Astrocyte of the spinal cord (primary cell): ENCODE measurements at regions not wholly inside any gene's neighbourhood (a gene's known extent, or its start where the extent isn't known, plus 50 kb on each side); places are given as distances from the start of the nearest gene placed in this dataset.

ENCODE experiments used
- DNase-seq: peaks from one replicate; pipeline ENCODE4 v3.0.0; 2011; ENCODE audit warnings: low read depth, low spot score
- H3K4me3 ChIP-seq: 2 replicates; pipeline ENCODE4 v1.5.1; 2011; ENCODE audit warnings: low read depth, mild to moderate bottlenecking, low read length, moderate library complexity
- in situ Hi-C: cut with HindIII; loops from 2 replicates; pipeline ENCODE4 v1.10.0; 2017; ENCODE audit warnings: low sequenced_read_pairs
- TF ChIP-seq, protein P1 (sequence below): IDR thresholded peaks from 2 replicates; pipeline ENCODE4 v1.5.1; 2012; ENCODE audit warnings: low read depth, mild to moderate bottlenecking, low read length, inconsistent platforms

DNA sequence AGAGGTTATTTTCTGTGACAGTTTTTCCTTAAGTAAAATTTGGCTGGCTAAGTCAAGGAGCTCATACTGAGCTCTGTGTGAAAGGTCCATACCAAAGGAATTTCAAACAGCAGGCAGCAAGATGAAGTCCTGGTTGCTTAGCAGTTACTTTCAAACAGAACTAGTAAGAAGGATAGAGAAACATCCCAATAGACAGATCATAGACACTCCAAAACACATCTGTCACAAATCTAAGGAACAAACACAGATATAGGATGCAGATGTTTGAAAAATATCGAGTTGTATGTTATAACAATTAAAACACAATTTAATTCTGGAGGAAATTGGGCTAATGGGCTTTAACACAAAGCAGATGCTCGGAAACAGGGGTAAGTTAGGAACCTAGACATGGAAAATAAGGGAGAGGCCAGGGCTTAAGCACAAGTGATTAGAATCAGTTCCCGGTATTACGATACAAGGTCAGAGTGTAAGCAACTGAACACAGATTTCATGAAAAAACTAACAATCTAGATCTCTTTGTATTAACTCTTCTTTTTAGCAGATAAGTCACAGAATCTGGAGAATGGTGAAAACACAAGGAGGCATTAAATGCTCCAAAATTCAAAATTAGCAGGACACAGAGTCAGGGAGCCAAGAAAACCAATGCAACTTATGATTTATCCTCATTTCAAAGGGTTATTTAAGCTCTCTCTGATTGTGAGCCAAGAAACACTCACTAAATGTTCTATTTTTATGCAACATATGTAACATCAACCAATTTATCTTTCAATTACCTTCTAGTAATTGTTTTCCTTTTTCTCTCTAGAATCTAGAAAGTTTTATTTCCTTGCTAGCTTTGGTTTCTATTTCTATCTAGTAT is 1992.9 kb upstream of the PCDH20 start:
- H3K4me3 ChIP-seq = no peak overlapping the region
- DNase-seq = peak; percentile 88
- in situ Hi-C loops = no loop called here
- TF ChIP-seq, protein P1, sequence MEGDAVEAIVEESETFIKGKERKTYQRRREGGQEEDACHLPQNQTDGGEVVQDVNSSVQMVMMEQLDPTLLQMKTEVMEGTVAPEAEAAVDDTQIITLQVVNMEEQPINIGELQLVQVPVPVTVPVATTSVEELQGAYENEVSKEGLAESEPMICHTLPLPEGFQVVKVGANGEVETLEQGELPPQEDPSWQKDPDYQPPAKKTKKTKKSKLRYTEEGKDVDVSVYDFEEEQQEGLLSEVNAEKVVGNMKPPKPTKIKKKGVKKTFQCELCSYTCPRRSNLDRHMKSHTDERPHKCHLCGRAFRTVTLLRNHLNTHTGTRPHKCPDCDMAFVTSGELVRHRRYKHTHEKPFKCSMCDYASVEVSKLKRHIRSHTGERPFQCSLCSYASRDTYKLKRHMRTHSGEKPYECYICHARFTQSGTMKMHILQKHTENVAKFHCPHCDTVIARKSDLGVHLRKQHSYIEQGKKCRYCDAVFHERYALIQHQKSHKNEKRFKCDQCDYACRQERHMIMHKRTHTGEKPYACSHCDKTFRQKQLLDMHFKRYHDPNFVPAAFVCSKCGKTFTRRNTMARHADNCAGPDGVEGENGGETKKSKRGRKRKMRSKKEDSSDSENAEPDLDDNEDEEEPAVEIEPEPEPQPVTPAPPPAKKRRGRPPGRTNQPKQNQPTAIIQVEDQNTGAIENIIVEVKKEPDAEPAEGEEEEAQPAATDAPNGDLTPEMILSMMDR = no peak

DNA sequence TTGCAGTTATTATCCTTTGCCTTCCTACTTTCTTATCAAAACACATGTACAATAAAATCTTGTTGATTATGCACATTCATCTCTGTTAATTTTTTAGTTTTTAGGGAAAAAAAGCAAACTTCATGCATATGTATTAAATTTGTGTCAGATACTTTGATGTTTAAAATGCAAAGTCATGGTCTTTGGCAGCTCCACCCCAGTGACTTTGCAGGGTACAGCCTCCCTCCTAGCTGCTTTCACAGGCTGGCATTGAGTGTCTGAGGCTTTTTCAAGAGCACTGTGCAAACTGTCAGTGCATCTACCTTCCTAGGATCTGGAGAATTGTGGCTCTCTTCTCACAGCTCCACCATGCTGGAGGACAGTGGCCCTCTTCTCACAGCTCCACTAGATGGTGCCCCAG is 1988.1 kb upstream of the PCDH20 start:
- DNase-seq = no peak
- H3K4me3 ChIP-seq = no peak overlapping the region
- in situ Hi-C loops = no loop called here
- TF ChIP-seq, protein P1 = no peak

DNA sequence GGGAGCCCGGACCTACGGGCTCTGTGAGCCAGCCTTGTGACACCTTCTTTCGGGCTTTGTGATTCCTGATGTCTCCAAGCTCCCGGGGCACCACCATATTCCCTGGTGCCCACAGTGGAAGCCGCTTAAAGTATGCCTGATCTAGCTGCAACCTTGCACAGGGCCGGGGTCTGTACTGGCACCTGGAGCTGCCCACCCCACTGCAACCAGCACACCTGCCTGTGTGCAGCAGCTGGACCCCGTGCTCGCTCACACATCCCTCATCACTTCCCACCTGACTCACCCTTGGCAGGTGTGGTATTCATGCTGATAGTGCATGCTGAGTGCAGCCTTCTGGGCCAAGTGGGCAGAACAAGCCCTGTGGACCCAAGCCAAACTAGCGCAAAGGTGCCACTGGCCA is 1981.1 kb upstream of the PCDH20 start:
- DNase-seq = no peak
- TF ChIP-seq, protein P1 = no peak
- no peak overlapping the region for H3K4me3 ChIP-seq
- in situ Hi-C loops = no loop called here

DNA sequence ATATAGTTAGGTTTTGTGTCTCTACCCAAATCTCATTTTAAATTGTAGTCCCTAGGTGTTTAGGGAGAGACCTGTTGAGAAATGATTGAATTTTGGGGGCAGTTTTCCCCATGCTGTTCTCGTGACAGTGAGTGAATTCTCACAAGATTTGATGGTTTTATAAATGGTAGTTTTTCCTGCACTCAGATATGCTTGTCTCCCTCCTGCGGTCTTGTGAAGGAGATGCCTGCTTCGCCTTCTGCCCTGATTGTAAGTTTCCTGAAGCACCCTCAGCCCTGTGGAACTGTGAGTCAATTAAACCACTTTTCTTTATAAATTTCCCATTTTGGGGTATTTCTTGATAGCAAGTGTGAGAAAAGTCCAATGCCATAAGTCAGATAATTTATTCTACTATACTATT is 1977.5 kb upstream of the PCDH20 start:
- no peak for DNase-seq
- TF ChIP-seq, protein P1 = peak; percentile 2
- in situ Hi-C loops = no loop called here
- H3K4me3 ChIP-seq = no peak overlapping the region

DNA sequence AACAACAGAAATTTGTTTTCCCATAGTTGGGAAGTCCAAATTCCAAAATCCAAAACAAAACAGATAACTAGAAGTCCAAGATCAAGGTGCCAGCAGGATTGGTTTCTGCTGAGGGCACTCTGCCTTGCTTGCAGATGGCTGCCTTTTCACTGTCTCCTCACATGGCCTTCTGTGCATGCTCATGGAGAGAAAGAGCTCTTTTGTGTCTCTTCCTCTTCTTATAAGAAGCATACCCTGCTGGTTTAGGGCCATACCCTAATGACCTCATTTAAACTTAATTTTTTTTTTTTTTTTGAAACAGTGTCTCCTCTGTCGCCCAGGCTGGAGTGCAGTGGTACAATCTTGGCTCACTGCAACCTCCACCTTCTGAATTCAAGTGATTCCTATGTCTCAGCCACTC is 1974.1 kb upstream of the PCDH20 start:
- DNase-seq = no peak
- TF ChIP-seq, protein P1 = no peak
- H3K4me3 ChIP-seq = no peak overlapping the region
- in situ Hi-C loops = no loop called here

DNA sequence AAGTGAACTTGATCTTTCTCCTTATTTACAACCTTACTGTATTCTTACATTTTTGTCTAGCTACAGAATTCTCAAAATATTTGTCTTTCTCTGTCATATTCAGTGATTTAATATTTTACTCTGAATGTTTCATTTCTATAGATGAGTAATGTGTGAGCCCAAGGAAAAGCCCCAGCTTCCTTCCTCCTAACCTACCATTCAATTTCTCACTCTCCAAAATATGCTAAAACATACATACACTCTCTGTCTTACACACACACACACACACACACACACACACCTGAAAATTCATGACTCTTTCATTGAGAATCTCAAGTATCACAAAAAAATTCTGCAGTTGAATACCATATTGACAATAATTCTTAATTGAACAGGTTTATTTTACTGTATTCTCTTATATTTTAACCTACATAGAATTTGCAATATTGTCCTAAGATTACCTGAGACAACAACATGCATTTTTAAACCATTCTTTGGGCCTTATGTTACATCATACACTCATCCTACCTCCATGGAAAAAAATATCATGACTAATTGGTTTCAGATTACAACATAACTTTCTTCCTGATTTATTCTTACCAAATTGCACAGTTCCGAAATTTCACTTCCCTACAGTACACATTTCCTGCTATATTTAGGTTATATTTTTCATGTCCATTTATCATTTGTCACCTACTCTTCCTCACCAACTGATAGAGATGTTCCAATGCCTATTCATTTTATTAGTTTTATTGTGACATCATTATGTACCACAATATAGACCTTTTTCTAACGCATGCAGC is 1965.6 kb upstream of the PCDH20 start:
- in situ Hi-C loops = no loop called here
- H3K4me3 ChIP-seq = no peak overlapping the region
- TF ChIP-seq, protein P1 = no peak
- DNase-seq = no peak
